HepG2 (cell line): ENCODE measurements at regions not wholly inside any gene's neighbourhood (a gene's known extent, or its start where the extent isn't known, plus 50 kb on each side); places are given as distances from the start of the nearest gene placed in this dataset.

Source experiments
- ATAC-seq: fragments of 200-7000 bp; cut with Tn5 transposase; 3 replicates; pipeline ENCODE4 v1.9.1; 2020; ENCODE audit warnings: mild to moderate bottlenecking, moderate library complexity
- BruUV-seq: library from RNA; stranded (reverse); fragments of 400-500 nt; replicated peaks from 2 replicates; lab custom pipeline; 2021; lab: Mats Ljungman, UMichigan
- CTCF ChIA-PET: fragments of 300-600 bp; formaldehyde crosslinking; extraction: SDS; loops from one replicate; lab custom pipeline; 2021; ENCODE audit warnings: low total read pairs, inconsistent platforms, low intra/inter-chr PET ratio; lab: Yijun Ruan, JAX
- POLR2A ChIA-PET: fragments of 350-600 bp; sonication (Branson Sonifier 250); formaldehyde crosslinking; loops from one replicate; lab custom pipeline; 2020; ENCODE audit warnings: antibody characterized with exemption, inconsistent platforms; lab: Yijun Ruan, JAX
- DNase-seq: peaks from one replicate; pipeline ENCODE4 v3.0.0-alpha.2; 2015; ENCODE audit warnings: low spot score
- FAIRE-seq: peaks from 3 replicates; lab custom pipeline; 2011; peaks lifted over from hg19 to GRCh38; lab: Jason Lieb, UNC
- H2AFZ ChIP-seq: one replicate; pipeline ENCODE4 v1.6.1; 2011; ENCODE audit warnings: low read length, inconsistent platforms
- H3K27ac ChIP-seq: fragments of 300-600 bp; 3 replicates; pipeline ENCODE4 v1.8.0; 2011; ENCODE audit warnings: mixed run types, mild to moderate bottlenecking, mixed read lengths, low read length, inconsistent platforms; ENCODE audit not compliant: insufficient read depth; ENCODE audit errors: extremely low read length
- H3K27me3 ChIP-seq, 2 experiments: fragments of 200-600 bp in 1 of 2; 2 replicates in 1 of 2; 3 replicates in 1 of 2; pipeline versions ENCODE4 v1.6.0 to v1.8.0; 2011; ENCODE audit warnings: low read length in 2 of 2, mild to moderate bottlenecking in 2 of 2, moderate library complexity in 2 of 2, inconsistent platforms in 1 of 2; ENCODE audit not compliant: insufficient read depth in 2 of 2, control insufficient read depth in 1 of 2
- H3K36me3 ChIP-seq, 2 experiments: fragments of 200-600 bp in 1 of 2; replicated peaks in 1 of 2; 2 replicates in 1 of 2; 3 replicates in 1 of 2; pipeline versions ENCODE4 v1.5.1 to v1.8.0; 2011; ENCODE audit warnings: low read length in 2 of 2, inconsistent platforms in 1 of 2; ENCODE audit not compliant: insufficient read depth in 2 of 2, control insufficient read depth in 1 of 2
- H3K4me1 ChIP-seq: 2 replicates; pipeline ENCODE4 v1.5.1; 2012; ENCODE audit warnings: low read length, inconsistent platforms; ENCODE audit not compliant: insufficient read depth
- H3K4me2 ChIP-seq: 2 replicates; pipeline ENCODE4 v1.6.0; 2011; ENCODE audit warnings: low read depth, low read length, inconsistent platforms
- H3K4me3 ChIP-seq, 3 experiments: fragments of 200-600 bp in 1 of 3; sonication (generic), shearing (Covaris generic) in 1 of 3; replicated peaks in 1 of 3; 2 replicates each; pipeline ENCODE4 v1.5.1; 2011 to 2016; ENCODE audit warnings: low read length in 3 of 3, inconsistent platforms in 2 of 3, low read depth in 2 of 3, mild to moderate bottlenecking in 2 of 3, control low read depth in 1 of 3, mixed read lengths in 1 of 3; ENCODE audit not compliant: insufficient read depth in 1 of 3
- H3K79me2 ChIP-seq: one replicate; pipeline ENCODE4 v1.6.1; 2011; ENCODE audit warnings: low read length, inconsistent platforms; ENCODE audit not compliant: insufficient read depth
- H3K9ac ChIP-seq: 2 replicates; pipeline ENCODE4 v1.6.0; 2011; ENCODE audit warnings: mild to moderate bottlenecking, low read depth, low read length, inconsistent platforms; ENCODE audit not compliant: insufficient read depth
- H3K9me3 ChIP-seq: 2 replicates; pipeline ENCODE4 v1.5.1; 2012; ENCODE audit warnings: mild to moderate bottlenecking, low read length
- H4K20me1 ChIP-seq: 2 replicates; pipeline ENCODE4 v1.6.0; 2011; ENCODE audit warnings: inconsistent platforms, mild to moderate bottlenecking, low read length, moderate library complexity; ENCODE audit not compliant: insufficient read depth
- BCL6 ChIP-seq: IDR thresholded peaks from 2 replicates; pipeline ENCODE4 v1.6.1; 2016; ENCODE audit warnings: missing genetic modification reagents, missing compliant biosample characterization
- CBX2 ChIP-seq, 2 experiments: fragments of 200-600 bp in 1 of 2; sonication (generic); formaldehyde crosslinking in 1 of 2; IDR thresholded peaks; 2 replicates each; pipeline versions ENCODE4 v1.7.0 to v1.8.1; 2018 to 2022; ENCODE audit warnings: low read depth in 2 of 2, low read length in 1 of 2, mild to moderate bottlenecking in 1 of 2, missing genetic modification reagents in 1 of 2
- FOXM1 ChIP-seq: sonication (generic); formaldehyde crosslinking; IDR thresholded peaks from 2 replicates; pipeline ENCODE4 v1.5.0; 2020; ENCODE audit warnings: missing genetic modification reagents
- HOXA9 ChIP-seq: sonication (generic); formaldehyde crosslinking; IDR thresholded peaks from 2 replicates; pipeline ENCODE4 v1.8.1; 2022; ENCODE audit warnings: missing genetic modification reagents, mild to moderate bottlenecking, moderate library complexity, borderline replicate concordance
- MLX ChIP-seq: IDR thresholded peaks from 2 replicates; pipeline ENCODE4 v1.6.1; 2016
- PAXIP1 ChIP-seq: sonication (generic); formaldehyde crosslinking; conservative IDR thresholded peaks from 2 replicates; pipeline ENCODE4 v1.4.0; 2020; ENCODE audit warnings: mild to moderate bottlenecking, missing genetic modification reagents, moderate library complexity
- PBX3 ChIP-seq: sonication (generic); formaldehyde crosslinking; IDR thresholded peaks from 2 replicates; pipeline ENCODE4 v1.8.1; 2023; ENCODE audit warnings: missing genetic modification reagents, inconsistent platforms, borderline replicate concordance
- SRSF1 ChIP-seq: fragments of 200-400 bp; formaldehyde crosslinking; optimal IDR thresholded peaks from 2 replicates; pipeline ENCODE3; 2017; ENCODE audit warnings: mild to moderate bottlenecking, low read depth, low read length, moderate library complexity
- SRSF4 ChIP-seq: fragments of 200-400 bp; formaldehyde crosslinking; IDR thresholded peaks from one replicate; pipeline ENCODE4 v1.6.1; 2018; ENCODE audit warnings: mild to moderate bottlenecking, low read depth, low read length, moderate library complexity; ENCODE audit not compliant: poor library complexity, severe bottlenecking
- TAF1 ChIP-seq: sonication (generic); formaldehyde crosslinking; IDR thresholded peaks from 2 replicates; pipeline ENCODE4 v1.4.0; 2020; ENCODE audit warnings: missing genetic modification reagents
- THAP9 ChIP-seq: sonication (generic); formaldehyde crosslinking; IDR thresholded peaks from 2 replicates; pipeline ENCODE4; 2020; ENCODE audit warnings: missing genetic modification reagents, mild to moderate bottlenecking, borderline replicate concordance
- YY1 ChIP-seq: IDR thresholded peaks from 2 replicates; pipeline ENCODE4 v1.6.1; 2011; ENCODE audit warnings: low read length, low read depth, moderate library complexity, mild to moderate bottlenecking; ENCODE audit not compliant: insufficient read depth, insufficient replicate concordance
- ZNF331 ChIP-seq: sonication (generic); formaldehyde crosslinking; IDR thresholded peaks from 2 replicates; pipeline ENCODE4 v1.4.0; 2020; ENCODE audit warnings: missing genetic modification reagents
- ZNF33A ChIP-seq: sonication (generic); formaldehyde crosslinking; IDR thresholded peaks from 2 replicates; pipeline ENCODE4 v1.5.1; 2020; ENCODE audit warnings: missing genetic modification reagents, mild to moderate bottlenecking, moderate library complexity, borderline replicate concordance
- ZNF362 ChIP-seq: sonication (generic); formaldehyde crosslinking; IDR thresholded peaks from 2 replicates; pipeline ENCODE4 v1.4.0; 2020; ENCODE audit warnings: missing genetic modification reagents, mild to moderate bottlenecking, borderline replicate concordance
- ZNF720 ChIP-seq: sonication (generic); formaldehyde crosslinking; IDR thresholded peaks from 2 replicates; pipeline ENCODE4 v1.4.0; 2020; ENCODE audit warnings: missing genetic modification reagents
- WGBS: methylation state at CpG from one replicate; pipeline ENCODE4 v1.1.6; 2017; ENCODE audit warnings: low lambda C conversion rate; 5-methylcytosine and 5-hydroxymethylcytosine counted together
- in situ Hi-C: cut with HindIII; loops from 2 replicates; pipeline ENCODE4 v1.10.0; 2017; ENCODE audit warnings: low pct_unique_long_range_greater_than_20kb; ENCODE audit not compliant: extremely low pct_ligation_motif_present
- intact Hi-C: fragments of 100-400 bp; cut with micrococcal nuclease; formaldehyde crosslinking; loops from one replicate; pipeline ENCODE4 v1.10.0; 2022; ENCODE audit not compliant: unreplicated experiment

GRCh38 chr20:12014736-12015135 lies 97.0 kb downstream of the BTBD3 start:
- H3K9ac ChIP-seq, result no peak overlapping the region
- no peak overlapping the region for H3K4me3 ChIP-seq
- no peaks in the 10 kb centered on the region for H4K20me1 ChIP-seq
- no peak overlapping the region for H3K4me2 ChIP-seq
- H3K36me3 ChIP-seq, result no peaks in the 10 kb centered on the region
- H3K27ac ChIP-seq, result no peak overlapping the region
- ATAC-seq, result no peak
- no peaks in the 10 kb centered on the region for H3K79me2 ChIP-seq
- ChIA-PET CTCF (no interaction called here), POLR2A (no interaction called here)
- in situ Hi-C loops, result no loop called here
- no peaks in the 10 kb centered on the region for H3K27me3 ChIP-seq
- no peaks in the 10 kb centered on the region for H3K4me1 ChIP-seq
- no peak overlapping the region for H2AFZ ChIP-seq
- no peak for FAIRE-seq
- no peak for DNase-seq
- no TSS peak for BruUV-seq
- H3K9me3 ChIP-seq, result no peaks in the 10 kb centered on the region
- WGBS, result 25% methylated on average over 1 of the region's 1 CpG
- intact Hi-C loops, result no loop called here
- no peak for TF ChIP-seq HOXA9 (CRISPR knock-in tag)
- TF ChIP-seq FOXM1 (CRISPR knock-in tag), result no peak
- TF ChIP-seq BCL6 (CRISPR knock-in tag), result no peak
- no peak for TF ChIP-seq TAF1 (CRISPR knock-in tag)
- no peak for TF ChIP-seq ZNF720 (CRISPR knock-in tag)
- TF ChIP-seq MLX (CRISPR knock-in tag), result no peak
- no peak for TF ChIP-seq ZNF33A
- TF ChIP-seq SRSF1, result no peak
- no peak for TF ChIP-seq YY1
- no peak for TF ChIP-seq ZNF362 (CRISPR knock-in tag)
- TF ChIP-seq PAXIP1, result no peak
- no peak for TF ChIP-seq CBX2 (IDR thresholded peaks at IDR 0.05; ENCODE audit: low read depth, low read length)
- no peak for TF ChIP-seq CBX2 (CRISPR knock-in tag; IDR thresholded peaks at IDR 0.05; ENCODE audit: low read depth)
- TF ChIP-seq THAP9 (CRISPR knock-in tag), result no peak
- no peak for TF ChIP-seq PBX3 (CRISPR knock-in tag)
- TF ChIP-seq ZNF331, result no peak
- TF ChIP-seq SRSF4, result no peak
